T-helper 1 cell treated with Interleukin-12 subunit alpha and Interleukin-12 subunit beta and Interleukin-4 antibody, amounts not matched to agents 30 ng/mL and 1 ng/mL, for 36 hours (primary cell): ENCODE measurements at regions not wholly inside any gene's neighbourhood (a gene's known extent, or its start where the extent isn't known, plus 50 kb on each side); places are given as distances from the start of the nearest gene placed in this dataset.
"Not testable (repeated sequence)": the region's sequence is repeated elsewhere in the genome, so short reads cannot be mapped to it uniquely, and the experiment has no call there.

Experiments
- intact Hi-C: fragments of 100-400 bp; cut with micrococcal nuclease; formaldehyde crosslinking; loops from one replicate; pipeline ENCODE4 v1.15.1; 2024

GRCh38 chr7:29649028-29649716 is 85.5 kb downstream of the PRR15 start:
- intact Hi-C loops, result no loop called here

- intact Hi-C loops, result no loop called here
Observed at GRCh38 chr7:29649876-29650275, 86.2 kb downstream of the PRR15 start.

- intact Hi-C loops, result no loop called here
Observed at GRCh38 chr7:29651477-29651876, 87.8 kb downstream of the PRR15 start.

- intact Hi-C loops, result no loop called here
Observed at GRCh38 chr7:29652556-29652955, 88.9 kb downstream of the PRR15 start.

- intact Hi-C loops, result not testable (repeated sequence)
Observed at GRCh38 chr7:29654340-29654739, 90.7 kb downstream of the PRR15 start.

GRCh38 chr7:29657288-29657687 is 93.7 kb downstream of the PRR15 start:
- intact Hi-C loops, result no loop called here

- intact Hi-C loops, result no loop called here
Observed at GRCh38 chr7:29657856-29658255, 94.2 kb downstream of the PRR15 start.

GRCh38 chr7:29659213-29659612 is 95.6 kb downstream of the PRR15 start:
- intact Hi-C loops, result not testable (repeated sequence)

GRCh38 chr7:29662899-29663298 is 99.3 kb downstream of the PRR15 start:
- intact Hi-C loops, result not testable (repeated sequence)

- intact Hi-C loops, result not testable (repeated sequence)
Observed at GRCh38 chr7:29664999-29665398, 101.4 kb downstream of the PRR15 start.

- intact Hi-C loops, result not testable (repeated sequence)
Observed at GRCh38 chr7:29667096-29667669, 103.5 kb downstream of the PRR15 start.

- intact Hi-C loops, result not testable (repeated sequence)
Observed at GRCh38 chr7:29671286-29671685, 107.7 kb downstream of the PRR15 start.

- intact Hi-C loops, result not testable (repeated sequence)
Observed at GRCh38 chr7:29673635-29674034, 110.0 kb downstream of the PRR15 start.

GRCh38 chr7:29674626-29675025 is 111.0 kb downstream of the PRR15 start:
- intact Hi-C loops, result not testable (repeated sequence)

GRCh38 chr7:29677254-29677653 is 113.6 kb downstream of the PRR15 start:
- intact Hi-C loops, result not testable (repeated sequence)

- intact Hi-C loops, result loop anchor here (10.0 kb wide), 2 partner anchors 605 to 755 kb away; partner anchors contain the start of gene ZNRF2
Observed at GRCh38 chr7:29679963-29680362, 116.3 kb downstream of the PRR15 start.

GRCh38 chr7:29680601-29681000 is 117.0 kb downstream of the PRR15 start:
- intact Hi-C loops, result loop anchor here (10.0 kb wide), 2 partner anchors 604 to 756 kb away; partner anchors contain the start of gene ZNRF2

- intact Hi-C loops, result loop anchor here (10.0 kb wide), 2 partner anchors 601 to 759 kb away; partner anchors contain the start of gene ZNRF2
Observed at GRCh38 chr7:29684151-29684786, 120.6 kb downstream of the PRR15 start.

- intact Hi-C loops, result loop anchor here (10.0 kb wide), 2 partner anchors 600 to 760 kb away; partner anchors contain the start of gene ZNRF2
Observed at GRCh38 chr7:29684787-29685650, 121.3 kb upstream of the WIPF3 start.

- intact Hi-C loops, result loop anchor here (10.0 kb wide), 2 partner anchors 599 to 761 kb away; partner anchors contain the start of gene ZNRF2
Observed at GRCh38 chr7:29685651-29686271, 120.5 kb upstream of the WIPF3 start.

- intact Hi-C loops, result not testable (repeated sequence)
Observed at GRCh38 chr7:29690510-29690909, 115.8 kb upstream of the WIPF3 start.
